Gastrocnemius medialis (tissue), 4 donors: ENCODE measurements at regions not wholly inside any gene's neighbourhood (a gene's known extent, or its start where the extent isn't known, plus 50 kb on each side); places are given as distances from the start of the nearest gene placed in this dataset.

Experiments
- POLR2A ChIP-seq, 2 donors: fragments of 450-650 bp; IDR thresholded peaks; one replicate each; pipeline ENCODE4 v1.6.1; 2017; ENCODE audit warnings: antibody characterized with exemption in 2 of 2, mild to moderate bottlenecking in 2 of 2, moderate library complexity in 2 of 2
- TF ChIP-seq, protein P1 (sequence below), 5 experiments: fragments of 450-650 bp in 3 of 5; fragments of 200-600 bp in 2 of 5; sonication (generic) in 2 of 5; IDR thresholded peaks in 4 of 5; conservative IDR thresholded peaks in 1 of 5; 1 replicate in 4 of 5; 2 replicates in 1 of 5; pipeline ENCODE4 v1.5.1; 2016 to 2019; ENCODE audit warnings: antibody characterized with exemption in 5 of 5, mild to moderate bottlenecking in 3 of 5, moderate library complexity in 3 of 5

- TF ChIP-seq, protein P1, sequence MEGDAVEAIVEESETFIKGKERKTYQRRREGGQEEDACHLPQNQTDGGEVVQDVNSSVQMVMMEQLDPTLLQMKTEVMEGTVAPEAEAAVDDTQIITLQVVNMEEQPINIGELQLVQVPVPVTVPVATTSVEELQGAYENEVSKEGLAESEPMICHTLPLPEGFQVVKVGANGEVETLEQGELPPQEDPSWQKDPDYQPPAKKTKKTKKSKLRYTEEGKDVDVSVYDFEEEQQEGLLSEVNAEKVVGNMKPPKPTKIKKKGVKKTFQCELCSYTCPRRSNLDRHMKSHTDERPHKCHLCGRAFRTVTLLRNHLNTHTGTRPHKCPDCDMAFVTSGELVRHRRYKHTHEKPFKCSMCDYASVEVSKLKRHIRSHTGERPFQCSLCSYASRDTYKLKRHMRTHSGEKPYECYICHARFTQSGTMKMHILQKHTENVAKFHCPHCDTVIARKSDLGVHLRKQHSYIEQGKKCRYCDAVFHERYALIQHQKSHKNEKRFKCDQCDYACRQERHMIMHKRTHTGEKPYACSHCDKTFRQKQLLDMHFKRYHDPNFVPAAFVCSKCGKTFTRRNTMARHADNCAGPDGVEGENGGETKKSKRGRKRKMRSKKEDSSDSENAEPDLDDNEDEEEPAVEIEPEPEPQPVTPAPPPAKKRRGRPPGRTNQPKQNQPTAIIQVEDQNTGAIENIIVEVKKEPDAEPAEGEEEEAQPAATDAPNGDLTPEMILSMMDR (IDR thresholded peaks at IDR 0.05 in 4 of 5, conservative IDR thresholded peaks at IDR 0.05 in 1 of 5), result no peak
- TF ChIP-seq POLR2A (IDR thresholded peaks at IDR 0.05), result no peak
Measured at GRCh38 chr5:173828952-173829351, 59.2 kb upstream of the CPEB4 start.
